Ovary (tissue), 7 donors: ENCODE measurements at regions not wholly inside any gene's neighbourhood (a gene's known extent, or its start where the extent isn't known, plus 50 kb on each side); places are given as distances from the start of the nearest gene placed in this dataset.

ENCODE experiments used
- DNase-seq, 5 donors: peaks; one replicate each; pipeline ENCODE4 v3.0.0-alpha.2; 2019 to 2020
- H3K27ac ChIP-seq, 2 donors: fragments of 200-600 bp; one replicate each; pipeline versions ENCODE4 v1.5.1 to v1.8.0; 2019 to 2022
- H3K27me3 ChIP-seq: fragments of 200-600 bp; one replicate; pipeline ENCODE4 v1.8.0; 2022
- H3K36me3 ChIP-seq: fragments of 200-600 bp; sonication (generic); one replicate; pipeline ENCODE4 v1.5.1; 2019
- H3K4me1 ChIP-seq: one replicate; pipeline ENCODE4 v1.8.1; 2013; ENCODE audit warnings: mild to moderate bottlenecking, moderate library complexity; ENCODE audit not compliant: insufficient read depth
- H3K4me3 ChIP-seq: fragments of 200-600 bp; sonication (generic); one replicate; pipeline ENCODE4 v1.5.1; 2017
- H3K9me3 ChIP-seq, 2 donors: fragments of 200-600 bp in 1 of 2; sonication (generic) in 1 of 2; one replicate each; pipeline versions ENCODE4 v1.5.1 to v1.8.1; 2013 to 2019; ENCODE audit warnings: mild to moderate bottlenecking in 1 of 2, moderate library complexity in 1 of 2
- EP300 ChIP-seq: sonication (generic); formaldehyde crosslinking; IDR thresholded peaks from one replicate; pipeline ENCODE4 v1.6.1; 2017; ENCODE audit warnings: antibody characterized with exemption
- POLR2A ChIP-seq: fragments of 450-650 bp; IDR thresholded peaks from one replicate; pipeline ENCODE4 v1.6.1; 2017; ENCODE audit warnings: antibody characterized with exemption, mild to moderate bottlenecking, moderate library complexity
- WGBS, 3 donors: extraction: QIAGEN DNeasy Blood & Tissue Kit in 1 of 3; methylation state at CpG; one replicate each; pipeline versions ENCODE4 v1.1.5 to v1.1.7; 2013 to 2017; 5-methylcytosine and 5-hydroxymethylcytosine counted together
- intact Hi-C, 4 donors: fragments of 100-400 bp; cut with DNase I; formaldehyde crosslinking; loops; one replicate each; pipeline versions ENCODE4 v1.11.0 to v1.15.1; 2022 to 2023
- TF ChIP-seq, protein P1 (sequence below), 3 donors: fragments of 450-650 bp in 2 of 3; fragments of 200-600 bp in 1 of 3; IDR thresholded peaks; one replicate each; pipeline versions ENCODE4 v1.5.1 to v1.8.0; 2016 to 2022; ENCODE audit warnings: antibody characterized with exemption in 3 of 3, mild to moderate bottlenecking in 1 of 3
- donor health status: DM: no; HTN: no; CAD: no; lungs with moderate emphysema.
- donor health status: DM: no; HTN: no; CAD: no.
- donor health status: Bipolar disorder and iron deficiency.
- donor health status: DM: no; HTN: no; CAD: no.
- donor health status: DM: yes; HTN: yes; CAD: no.

DNA sequence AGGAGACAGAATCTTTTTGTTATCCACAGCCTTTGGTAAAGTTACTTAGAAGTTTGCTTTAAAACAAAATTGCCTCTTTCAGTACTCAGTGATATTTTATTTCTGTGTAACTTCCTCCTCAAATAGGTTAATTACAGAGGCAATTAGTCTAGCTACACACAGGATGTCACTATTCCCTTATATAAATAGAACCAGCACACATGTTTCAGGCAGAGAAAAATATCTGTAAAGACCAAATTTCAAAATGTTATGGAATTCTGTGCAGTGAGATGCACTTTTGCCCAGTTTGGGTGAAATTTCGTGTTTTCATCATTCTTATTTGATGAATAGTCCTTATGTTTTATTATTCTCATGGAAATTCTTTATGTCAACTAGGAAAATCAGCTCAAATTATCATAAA is 410.6 kb upstream of the SOX5 start:
- 27 to 49% (median 40%) methylated on average over 1 of the region's 1 CpG for WGBS, 3 donors
- TF ChIP-seq, protein P1, sequence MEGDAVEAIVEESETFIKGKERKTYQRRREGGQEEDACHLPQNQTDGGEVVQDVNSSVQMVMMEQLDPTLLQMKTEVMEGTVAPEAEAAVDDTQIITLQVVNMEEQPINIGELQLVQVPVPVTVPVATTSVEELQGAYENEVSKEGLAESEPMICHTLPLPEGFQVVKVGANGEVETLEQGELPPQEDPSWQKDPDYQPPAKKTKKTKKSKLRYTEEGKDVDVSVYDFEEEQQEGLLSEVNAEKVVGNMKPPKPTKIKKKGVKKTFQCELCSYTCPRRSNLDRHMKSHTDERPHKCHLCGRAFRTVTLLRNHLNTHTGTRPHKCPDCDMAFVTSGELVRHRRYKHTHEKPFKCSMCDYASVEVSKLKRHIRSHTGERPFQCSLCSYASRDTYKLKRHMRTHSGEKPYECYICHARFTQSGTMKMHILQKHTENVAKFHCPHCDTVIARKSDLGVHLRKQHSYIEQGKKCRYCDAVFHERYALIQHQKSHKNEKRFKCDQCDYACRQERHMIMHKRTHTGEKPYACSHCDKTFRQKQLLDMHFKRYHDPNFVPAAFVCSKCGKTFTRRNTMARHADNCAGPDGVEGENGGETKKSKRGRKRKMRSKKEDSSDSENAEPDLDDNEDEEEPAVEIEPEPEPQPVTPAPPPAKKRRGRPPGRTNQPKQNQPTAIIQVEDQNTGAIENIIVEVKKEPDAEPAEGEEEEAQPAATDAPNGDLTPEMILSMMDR (IDR thresholded peaks at IDR 0.05), result no peak
- no peak for TF ChIP-seq POLR2A
- no peak for TF ChIP-seq EP300
- H3K27me3 ChIP-seq, result no peaks in the 10 kb centered on the region
- no peak overlapping the region for H3K27ac ChIP-seq
- no peaks in the 10 kb centered on the region for H3K36me3 ChIP-seq
- H3K4me3 ChIP-seq, result no peak overlapping the region
- no peak for DNase-seq
- intact Hi-C loops, result loop anchor here in 1 of 4 donors (5.0 kb wide), 1 partner anchor 313 kb away; no protein-coding TSS in a partner anchor
- no peaks in the 10 kb centered on the region for H3K9me3 ChIP-seq
- H3K4me1 ChIP-seq, result peaks cover 1% of the 10 kb centered on the region

DNA sequence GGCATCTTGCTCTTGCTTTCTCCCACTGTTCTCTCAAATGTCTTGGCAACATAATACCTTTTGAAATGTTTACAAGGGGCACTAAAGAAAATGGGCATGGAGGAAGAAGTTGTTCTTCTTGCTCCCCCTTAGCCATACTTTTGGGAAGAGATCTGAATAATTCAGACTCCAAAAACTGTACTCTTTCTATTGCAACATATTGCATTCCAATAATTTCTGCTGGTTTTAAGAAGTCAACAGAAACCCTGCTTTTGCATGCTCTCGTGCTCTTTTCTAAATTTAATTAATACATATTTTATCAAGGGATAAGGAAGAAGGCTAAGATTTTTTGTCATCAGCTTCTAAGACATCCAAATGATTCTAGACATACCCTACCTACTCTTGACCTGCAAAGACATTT is 409.9 kb upstream of the SOX5 start:
- WGBS, 3 donors, result 7 to 21% (median 17%) methylated on average over 1 of the region's 1 CpG

DNA sequence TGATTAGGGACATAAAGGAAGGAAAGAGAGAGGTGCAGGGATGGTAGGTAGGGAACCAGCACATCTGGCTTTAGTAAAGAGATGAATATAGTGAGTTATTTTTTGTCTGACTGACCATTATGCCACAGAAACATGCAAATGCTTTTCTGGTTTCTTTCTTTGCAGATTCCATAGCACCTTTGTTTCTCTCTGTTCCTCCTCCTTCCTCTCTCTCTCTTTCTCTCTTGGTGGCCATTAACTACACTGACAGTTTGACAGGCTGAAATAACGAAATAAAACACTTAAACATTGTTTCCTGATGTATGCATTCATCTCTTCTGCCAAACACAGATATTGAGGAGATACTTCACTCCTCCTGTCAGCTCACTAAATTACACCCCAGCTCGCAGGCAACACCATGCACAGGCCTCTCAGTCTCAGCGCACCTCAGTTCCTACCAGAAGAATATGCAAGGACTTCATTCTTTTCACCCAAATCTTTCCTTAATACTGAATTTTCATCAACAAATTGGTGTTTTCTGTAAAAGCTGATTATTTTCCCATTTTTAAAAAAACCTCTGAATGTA is 406.9 kb upstream of the SOX5 start:
- Histone ChIP-seq H3K36me3 (no peaks in the 10 kb centered on the region), H3K27me3 (no peaks in the 10 kb centered on the region), H3K9me3 (no peaks in the 10 kb centered on the region), H3K4me3 (no peak overlapping the region), H3K27ac (no peak overlapping the region), H3K4me1 (peaks cover 1% of the 10 kb centered on the region)
- DNase-seq, result no peak
- intact Hi-C loops, result no loop called here
- WGBS, 3 donors, result 93 to 98% (median 93%) methylated on average over 3 of the region's 3 CpGs
- no peak for TF ChIP-seq POLR2A
- no peak for TF ChIP-seq EP300
- TF ChIP-seq, protein P1 (IDR thresholded peaks at IDR 0.05), result no peak

More for the DNA sequence above, 409.9 kb upstream of the SOX5 start:
- no peak overlapping the region for H3K4me3 ChIP-seq
- H3K36me3 ChIP-seq, result no peaks in the 10 kb centered on the region
- intact Hi-C loops, result no loop called here
- H3K27me3 ChIP-seq, result no peaks in the 10 kb centered on the region
- H3K27ac ChIP-seq, result no peak overlapping the region
- H3K9me3 ChIP-seq, result no peaks in the 10 kb centered on the region
- H3K4me1 ChIP-seq, result peaks cover 1% of the 10 kb centered on the region
- no peak for TF ChIP-seq EP300
- TF ChIP-seq, protein P1 (IDR thresholded peaks at IDR 0.05), result no peak
- no peak for TF ChIP-seq POLR2A
- no peak for DNase-seq

DNA sequence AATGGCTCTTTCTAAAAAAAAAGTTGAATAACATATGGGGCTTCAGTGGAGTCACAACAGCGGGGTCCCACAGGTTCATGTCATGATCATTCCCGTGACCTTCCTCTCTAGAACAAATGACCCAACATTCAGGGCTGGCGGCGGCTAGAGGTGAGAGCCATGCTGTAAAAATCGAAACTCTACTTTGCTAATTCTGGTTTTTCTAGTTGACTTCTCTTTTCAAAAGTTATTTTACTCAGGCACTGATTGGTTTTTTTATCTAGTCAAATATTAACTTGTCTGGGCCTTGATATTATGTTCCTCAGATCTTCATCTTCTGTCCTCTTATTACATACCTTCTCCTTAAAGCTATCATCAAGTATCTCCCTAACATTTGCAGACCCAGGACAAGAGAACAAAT is 402.9 kb upstream of the SOX5 start:
- intact Hi-C loops, result no loop called here
- Histone ChIP-seq H3K4me3 (no peak overlapping the region), H3K27ac (no peak overlapping the region), H3K27me3 (no peaks in the 10 kb centered on the region), H3K4me1 (no peaks in the 10 kb centered on the region), H3K36me3 (no peaks in the 10 kb centered on the region), H3K9me3 (no peaks in the 10 kb centered on the region)
- WGBS, 3 donors, result 92 to 98% (median 96%) methylated on average over 5 of the region's 5 CpGs
- DNase-seq, result no peak
- TF ChIP-seq, protein P1 (IDR thresholded peaks at IDR 0.05), result no peak
- no peak for TF ChIP-seq EP300
- no peak for TF ChIP-seq POLR2A
